Erythroblast (primary cell): ENCODE measurements at regions not wholly inside any gene's neighbourhood (a gene's known extent, or its start where the extent isn't known, plus 50 kb on each side); places are given as distances from the start of the nearest gene placed in this dataset.

Experiments used
- GATA1 ChIP-seq: IDR thresholded peaks from 2 replicates; pipeline ENCODE4 v1.6.1; 2011; ENCODE audit warnings: low read depth, mild to moderate bottlenecking, control low read depth, low read length, moderate library complexity
- POLR2A ChIP-seq: IDR thresholded peaks from 2 replicates; pipeline ENCODE4 v1.6.1; 2011; ENCODE audit warnings: mild to moderate bottlenecking, low read length

- TF ChIP-seq POLR2A (no peak), GATA1 (no peak)
These were observed 127.2 kb downstream of the ZNF486 start for GRCh38 chr19:20294181-20294580.
